HEK293 (cell line): ENCODE measurements at regions not wholly inside any gene's neighbourhood (a gene's known extent, or its start where the extent isn't known, plus 50 kb on each side); places are given as distances from the start of the nearest gene placed in this dataset.

Experiments used
- CTCF ChIA-PET: fragments of 350-600 bp; formaldehyde crosslinking; extraction: SDS; loops from one replicate; lab custom pipeline; 2021; ENCODE audit warnings: antibody characterized with exemption; lab: Yijun Ruan, JAX
- POLR2A ChIA-PET: fragments of 300-600 bp; formaldehyde crosslinking; extraction: SDS; loops from one replicate; lab custom pipeline; 2020; ENCODE audit warnings: antibody characterized with exemption, inconsistent platforms; lab: Yijun Ruan, JAX
- H3K27ac ChIP-seq: fragments of 200-500 bp; sonication (Bioruptor generic); 2 replicates; pipeline ENCODE4 v1.5.1; 2014; ENCODE audit warnings: low read depth, low read length, control low read depth, inconsistent platforms; ENCODE audit errors: extremely low read depth
- H3K36me3 ChIP-seq, 2 experiments: fragments of 200-500 bp in 1 of 2; sonication (Bioruptor generic) in 1 of 2; 1 replicate in 1 of 2; 2 replicates in 1 of 2; pipeline ENCODE4 v1.5.1; 2014 to 2017; ENCODE audit warnings: inconsistent platforms in 2 of 2, low read length in 2 of 2; ENCODE audit not compliant: control insufficient read depth in 2 of 2, insufficient read depth in 1 of 2
- H3K4me1 ChIP-seq: fragments of 200-500 bp; sonication (Bioruptor generic); 2 replicates; pipeline ENCODE4 v1.5.1; 2014; ENCODE audit warnings: mild to moderate bottlenecking, low read length, inconsistent platforms; ENCODE audit not compliant: control insufficient read depth, insufficient read depth
- H3K4me3 ChIP-seq: 2 replicates; pipeline ENCODE4 v1.5.1; 2011; ENCODE audit warnings: low read depth, mild to moderate bottlenecking, control low read depth, low read length, moderate library complexity
- H3K9me3 ChIP-seq: fragments of 200-500 bp; sonication (Bioruptor generic); 2 replicates; pipeline ENCODE4 v1.5.1; 2014; ENCODE audit warnings: low read depth, low read length, inconsistent platforms; ENCODE audit not compliant: control insufficient read depth, insufficient read depth
- ATF2 ChIP-seq: fragments of 450-650 bp; formaldehyde crosslinking; IDR thresholded peaks from 2 replicates; pipeline ENCODE4 v1.5.1; 2016; ENCODE audit warnings: missing biosample characterization, missing genetic modification characterization, low read depth
- CTCF ChIP-seq: fragments of 450-650 bp; formaldehyde crosslinking; IDR thresholded peaks from 2 replicates; pipeline ENCODE4 v1.5.1; 2016; ENCODE audit warnings: missing biosample characterization, missing genetic modification characterization
- KLF10 ChIP-seq: fragments of 450-650 bp; IDR thresholded peaks from 2 replicates; pipeline ENCODE4 v1.5.1; 2018; ENCODE audit warnings: missing biosample characterization, mild to moderate bottlenecking, missing genetic modification characterization
- SETDB1 ChIP-seq: IDR thresholded peaks from one replicate; pipeline ENCODE4 v1.6.1; 2017; ENCODE audit warnings: mild to moderate bottlenecking, low read length, moderate library complexity, mixed read lengths; ENCODE audit not compliant: insufficient read length
- WT1 ChIP-seq: fragments of 450-650 bp; formaldehyde crosslinking; IDR thresholded peaks from 2 replicates; pipeline ENCODE4 v1.5.1; 2016; ENCODE audit warnings: missing biosample characterization, missing genetic modification characterization
- ZBTB44 ChIP-seq: fragments of 450-650 bp; IDR thresholded peaks from 2 replicates; pipeline ENCODE4 v1.5.1; 2018; ENCODE audit warnings: missing biosample characterization, mild to moderate bottlenecking, missing genetic modification characterization
- ZBTB7A ChIP-seq: fragments of 450-650 bp; formaldehyde crosslinking; IDR thresholded peaks from 2 replicates; pipeline ENCODE4 v1.5.1; 2016; ENCODE audit warnings: low read depth, missing biosample characterization, missing genetic modification characterization
- ZEB2 ChIP-seq: fragments of 450-650 bp; formaldehyde crosslinking; IDR thresholded peaks from 2 replicates; pipeline ENCODE4 v1.5.1; 2016; ENCODE audit warnings: missing biosample characterization, missing genetic modification characterization
- ZFP41 ChIP-seq: fragments of 450-650 bp; formaldehyde crosslinking; IDR thresholded peaks from 2 replicates; pipeline ENCODE4 v1.5.1; 2016; ENCODE audit warnings: missing biosample characterization, missing genetic modification characterization, borderline replicate concordance
- ZNF10 ChIP-seq: fragments of 450-650 bp; formaldehyde crosslinking; IDR thresholded peaks from 2 replicates; pipeline ENCODE4 v1.5.1; 2017; ENCODE audit warnings: missing biosample characterization, missing genetic modification characterization
- ZNF148 ChIP-seq: fragments of 450-650 bp; formaldehyde crosslinking; IDR thresholded peaks from 2 replicates; pipeline ENCODE4 v1.5.0; 2017; ENCODE audit warnings: missing biosample characterization, missing genetic modification characterization, borderline replicate concordance
- ZNF169 ChIP-seq: fragments of 450-650 bp; formaldehyde crosslinking; IDR thresholded peaks from 2 replicates; pipeline ENCODE4 v1.5.1; 2016; ENCODE audit warnings: missing biosample characterization, missing genetic modification characterization
- ZNF211 ChIP-seq: fragments of 450-650 bp; formaldehyde crosslinking; IDR thresholded peaks from 2 replicates; pipeline ENCODE4 v1.5.1; 2016; ENCODE audit warnings: low read depth, missing biosample characterization, missing genetic modification characterization
- ZNF366 ChIP-seq: fragments of 450-650 bp; formaldehyde crosslinking; conservative IDR thresholded peaks from 2 replicates; pipeline ENCODE4 v1.5.1; 2016; ENCODE audit warnings: missing biosample characterization, missing genetic modification characterization
- ZNF398 ChIP-seq: fragments of 450-650 bp; formaldehyde crosslinking; IDR thresholded peaks from 2 replicates; pipeline ENCODE4 v1.5.1; 2017; ENCODE audit warnings: missing biosample characterization, missing genetic modification characterization
- ZNF404 ChIP-seq: fragments of 450-650 bp; formaldehyde crosslinking; IDR thresholded peaks from 2 replicates; pipeline ENCODE4 v1.5.1; 2017; ENCODE audit warnings: missing biosample characterization, missing genetic modification characterization
- ZNF416 ChIP-seq: fragments of 450-650 bp; formaldehyde crosslinking; IDR thresholded peaks from 2 replicates; pipeline ENCODE4 v1.5.1; 2016; ENCODE audit warnings: missing biosample characterization, missing genetic modification characterization
- ZNF521 ChIP-seq: fragments of 450-650 bp; formaldehyde crosslinking; IDR thresholded peaks from 2 replicates; pipeline ENCODE4 v1.5.1; 2017; ENCODE audit warnings: missing biosample characterization, mild to moderate bottlenecking, missing genetic modification characterization
- ZNF560 ChIP-seq: fragments of 450-650 bp; formaldehyde crosslinking; IDR thresholded peaks from 2 replicates; pipeline ENCODE4 v1.5.1; 2017; ENCODE audit warnings: missing biosample characterization, missing genetic modification characterization, borderline replicate concordance
- ZNF639 ChIP-seq: fragments of 450-650 bp; formaldehyde crosslinking; IDR thresholded peaks from 2 replicates; pipeline ENCODE4 v1.5.1; 2016; ENCODE audit warnings: missing biosample characterization, missing genetic modification characterization
- ZNF660 ChIP-seq: fragments of 450-650 bp; IDR thresholded peaks from 2 replicates; pipeline ENCODE4 v1.5.1; 2018; ENCODE audit warnings: missing biosample characterization, mild to moderate bottlenecking, missing genetic modification characterization
- ZNF670 ChIP-seq: fragments of 450-650 bp; formaldehyde crosslinking; IDR thresholded peaks from 2 replicates; pipeline ENCODE4 v1.5.1; 2016; ENCODE audit warnings: missing biosample characterization, missing genetic modification characterization, low read depth
- ZNF692 ChIP-seq: fragments of 450-650 bp; formaldehyde crosslinking; IDR thresholded peaks from 2 replicates; pipeline ENCODE4 v1.5.1; 2016; ENCODE audit warnings: missing biosample characterization, missing genetic modification characterization
- ZNF707 ChIP-seq: fragments of 450-650 bp; formaldehyde crosslinking; IDR thresholded peaks from 2 replicates; pipeline ENCODE4 v1.5.1; 2016; ENCODE audit warnings: missing biosample characterization, missing genetic modification characterization

GRCh38 chr3:26141296-26141695, 351.4 kb downstream of the OXSM start:
- no peak overlapping the region for H3K4me3 ChIP-seq
- TF ChIP-seq ATF2 (tag by site-specific recombination) = no peak
- TF ChIP-seq ZBTB7A (tag by site-specific recombination) = no peak
- no peak for TF ChIP-seq CTCF (tag by site-specific recombination)
- no peak for TF ChIP-seq ZEB2
- no peak for TF ChIP-seq ZNF639 (tag by site-specific recombination)
- no peak for TF ChIP-seq ZNF660
- TF ChIP-seq ZBTB44 = no peak
- TF ChIP-seq ZNF10 (tag by site-specific recombination) = no peak
- TF ChIP-seq ZNF169 (tag by site-specific recombination) = no peak
- no peak for TF ChIP-seq ZNF416 (tag by site-specific recombination)
- no peak for TF ChIP-seq ZFP41 (tag by site-specific recombination)
- no peak for TF ChIP-seq ZNF398
- TF ChIP-seq WT1 (tag by site-specific recombination) = no peak
- no peak for TF ChIP-seq ZNF404 (tag by site-specific recombination)
- H3K36me3 ChIP-seq = no peaks in the 10 kb centered on the region
- no peaks in the 10 kb centered on the region for H3K4me1 ChIP-seq
- ChIA-PET POLR2A (no interaction called here), CTCF (no interaction called here)
- H3K27ac ChIP-seq = no peak overlapping the region
- no peaks in the 10 kb centered on the region for H3K9me3 ChIP-seq

GRCh38 chr3:26145769-26146168, 355.9 kb downstream of the OXSM start:
- H3K4me3 ChIP-seq = no peak overlapping the region
- H3K9me3 ChIP-seq = no peaks in the 10 kb centered on the region
- ChIA-PET POLR2A (no interaction called here), CTCF (no interaction called here)
- no peak for TF ChIP-seq ZNF366 (tag by site-specific recombination)
- TF ChIP-seq ZNF692 (tag by site-specific recombination) = no peak
- TF ChIP-seq ZNF148 (tag by site-specific recombination) = no peak
- TF ChIP-seq SETDB1 = no peak
- TF ChIP-seq ZNF211 (tag by site-specific recombination) = no peak
- TF ChIP-seq ZNF707 (tag by site-specific recombination) = no peak
- TF ChIP-seq ZNF521 = no peak
- no peak for TF ChIP-seq ZNF560 (tag by site-specific recombination)
- no peak for TF ChIP-seq ZNF670
- no peak for TF ChIP-seq KLF10 (tag by site-specific recombination)
- H3K4me1 ChIP-seq = no peaks in the 10 kb centered on the region
- no peak overlapping the region for H3K27ac ChIP-seq
- H3K36me3 ChIP-seq = no peaks in the 10 kb centered on the region
